IMR-90 (cell line): ENCODE measurements at regions not wholly inside any gene's neighbourhood (a gene's known extent, or its start where the extent isn't known, plus 50 kb on each side); places are given as distances from the start of the nearest gene placed in this dataset.

Source experiments
- MAFK ChIP-seq: IDR thresholded peaks from 2 replicates; pipeline ENCODE4 v1.6.1; 2012; ENCODE audit warnings: low read depth, low read length, improper control_type of control experiment
- POLR2A ChIP-seq: IDR thresholded peaks from 2 replicates; pipeline ENCODE4 v1.6.1; 2012; ENCODE audit warnings: mild to moderate bottlenecking, low read depth, low read length
- RAD21 ChIP-seq: IDR thresholded peaks from 2 replicates; pipeline ENCODE4 v1.6.1; 2012; ENCODE audit warnings: low read length, improper control_type of control experiment
- RFX5 ChIP-seq: IDR thresholded peaks from 2 replicates; pipeline ENCODE4 v1.8.0; 2012; ENCODE audit warnings: low read depth, mild to moderate bottlenecking, low read length, moderate library complexity
- SMC3 ChIP-seq: fragments of 150-350 bp; IDR thresholded peaks from 2 replicates; pipeline ENCODE4 v1.6.1; 2016; ENCODE audit warnings: low read depth, mild to moderate bottlenecking, antibody characterized with exemption, low read length, moderate library complexity
- TF ChIP-seq, protein P1 (sequence below): conservative IDR thresholded peaks from 2 replicates; pipeline ENCODE4 v1.5.1; 2012; ENCODE audit warnings: mild to moderate bottlenecking, low read depth, low read length, improper control_type of control experiment
- TF ChIP-seq, protein P2 (sequence below): fragments of 150-350 bp; IDR thresholded peaks from 2 replicates; pipeline ENCODE4 v1.6.1; 2016; ENCODE audit warnings: low read depth, mild to moderate bottlenecking, low read length, moderate library complexity, borderline replicate concordance
- TF ChIP-seq, protein P3 (sequence below): fragments of 150-350 bp; IDR thresholded peaks from 2 replicates; pipeline ENCODE4 v1.6.1; 2017; ENCODE audit warnings: mild to moderate bottlenecking, antibody characterized with exemption, low read length, low read depth

DNA sequence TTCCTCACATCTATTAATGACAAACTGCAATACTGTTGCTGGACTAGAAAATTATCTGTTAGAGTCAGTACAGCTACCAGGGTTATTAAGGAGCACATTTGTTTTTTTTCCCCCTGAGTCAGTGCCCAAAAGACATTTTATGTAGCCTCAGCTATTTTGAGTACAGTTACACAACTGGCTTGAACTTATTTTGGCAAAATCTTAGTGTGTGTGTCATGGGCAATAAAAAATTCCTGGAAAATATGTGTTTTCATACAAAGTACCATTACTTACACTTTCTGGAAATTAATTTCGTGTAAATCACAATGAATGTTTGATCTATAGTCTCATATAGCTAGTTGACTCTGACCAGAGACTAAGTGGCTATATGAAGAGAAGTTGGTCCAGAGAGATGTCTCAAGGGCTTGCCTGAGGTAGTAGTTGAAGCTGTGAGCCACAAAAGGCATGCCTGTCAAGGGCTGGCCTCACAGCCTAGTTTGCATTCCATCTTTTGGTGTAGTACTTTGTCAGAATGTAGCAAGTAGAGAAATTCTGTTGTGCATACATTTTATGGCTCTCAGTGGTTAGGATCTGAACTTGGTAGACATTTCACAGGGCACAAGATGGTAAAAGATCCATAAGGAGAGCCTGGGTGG lies 283.4 kb downstream of the MTX2 start:
- no peak for TF ChIP-seq SMC3
- TF ChIP-seq, protein P1, sequence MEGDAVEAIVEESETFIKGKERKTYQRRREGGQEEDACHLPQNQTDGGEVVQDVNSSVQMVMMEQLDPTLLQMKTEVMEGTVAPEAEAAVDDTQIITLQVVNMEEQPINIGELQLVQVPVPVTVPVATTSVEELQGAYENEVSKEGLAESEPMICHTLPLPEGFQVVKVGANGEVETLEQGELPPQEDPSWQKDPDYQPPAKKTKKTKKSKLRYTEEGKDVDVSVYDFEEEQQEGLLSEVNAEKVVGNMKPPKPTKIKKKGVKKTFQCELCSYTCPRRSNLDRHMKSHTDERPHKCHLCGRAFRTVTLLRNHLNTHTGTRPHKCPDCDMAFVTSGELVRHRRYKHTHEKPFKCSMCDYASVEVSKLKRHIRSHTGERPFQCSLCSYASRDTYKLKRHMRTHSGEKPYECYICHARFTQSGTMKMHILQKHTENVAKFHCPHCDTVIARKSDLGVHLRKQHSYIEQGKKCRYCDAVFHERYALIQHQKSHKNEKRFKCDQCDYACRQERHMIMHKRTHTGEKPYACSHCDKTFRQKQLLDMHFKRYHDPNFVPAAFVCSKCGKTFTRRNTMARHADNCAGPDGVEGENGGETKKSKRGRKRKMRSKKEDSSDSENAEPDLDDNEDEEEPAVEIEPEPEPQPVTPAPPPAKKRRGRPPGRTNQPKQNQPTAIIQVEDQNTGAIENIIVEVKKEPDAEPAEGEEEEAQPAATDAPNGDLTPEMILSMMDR: no peak
- TF ChIP-seq, protein P2, sequence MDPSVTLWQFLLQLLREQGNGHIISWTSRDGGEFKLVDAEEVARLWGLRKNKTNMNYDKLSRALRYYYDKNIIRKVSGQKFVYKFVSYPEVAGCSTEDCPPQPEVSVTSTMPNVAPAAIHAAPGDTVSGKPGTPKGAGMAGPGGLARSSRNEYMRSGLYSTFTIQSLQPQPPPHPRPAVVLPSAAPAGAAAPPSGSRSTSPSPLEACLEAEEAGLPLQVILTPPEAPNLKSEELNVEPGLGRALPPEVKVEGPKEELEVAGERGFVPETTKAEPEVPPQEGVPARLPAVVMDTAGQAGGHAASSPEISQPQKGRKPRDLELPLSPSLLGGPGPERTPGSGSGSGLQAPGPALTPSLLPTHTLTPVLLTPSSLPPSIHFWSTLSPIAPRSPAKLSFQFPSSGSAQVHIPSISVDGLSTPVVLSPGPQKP: no peak
- TF ChIP-seq POLR2A: no peak
- TF ChIP-seq MAFK: peak; percentile 72
- TF ChIP-seq RFX5: no peak
- TF ChIP-seq, protein P3, sequence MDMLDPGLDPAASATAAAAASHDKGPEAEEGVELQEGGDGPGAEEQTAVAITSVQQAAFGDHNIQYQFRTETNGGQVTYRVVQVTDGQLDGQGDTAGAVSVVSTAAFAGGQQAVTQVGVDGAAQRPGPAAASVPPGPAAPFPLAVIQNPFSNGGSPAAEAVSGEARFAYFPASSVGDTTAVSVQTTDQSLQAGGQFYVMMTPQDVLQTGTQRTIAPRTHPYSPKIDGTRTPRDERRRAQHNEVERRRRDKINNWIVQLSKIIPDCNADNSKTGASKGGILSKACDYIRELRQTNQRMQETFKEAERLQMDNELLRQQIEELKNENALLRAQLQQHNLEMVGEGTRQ: no peak
- no peak for TF ChIP-seq RAD21
